ENCODE measurements at regions not wholly inside any gene's neighbourhood (a gene's known extent, or its start where the extent isn't known, plus 50 kb on each side); places are given as distances from the start of the nearest gene placed in this dataset.

GRCh38 chr1:80445033-80445432 lies 1355.7 kb upstream of the ADGRL2 start:
- DNase-seq (ENCODE audit: low spot score) = no peak

GRCh38 chr1:80444171-80444570 lies 1356.6 kb upstream of the ADGRL2 start:
- no peak for DNase-seq (ENCODE audit: low spot score)

GRCh38 chr1:80441664-80442063 lies 1359.1 kb upstream of the ADGRL2 start:
- DNase-seq (ENCODE audit: low spot score) = no peak

GRCh38 chr1:80436851-80437250 lies 1363.9 kb upstream of the ADGRL2 start:
- DNase-seq (ENCODE audit: low spot score) = no peak

- DNase-seq (ENCODE audit: low spot score) = no peak
These were observed 1372.9 kb upstream of the ADGRL2 start for GRCh38 chr1:80427881-80428280.

GRCh38 chr1:80424249-80424648 lies 1376.5 kb upstream of the ADGRL2 start:
- DNase-seq (ENCODE audit: low spot score) = no peak

- no peak for DNase-seq (ENCODE audit: low spot score)
These were observed 1382.6 kb upstream of the ADGRL2 start for GRCh38 chr1:80418134-80418533.

- DNase-seq (ENCODE audit: low spot score) = no peak
These were observed 1383.1 kb upstream of the ADGRL2 start for GRCh38 chr1:80417671-80418070.

- no peak for DNase-seq (ENCODE audit: low spot score)
These were observed 1386.8 kb upstream of the ADGRL2 start for GRCh38 chr1:80413969-80414368.

GRCh38 chr1:80410233-80410632 lies 1390.5 kb upstream of the ADGRL2 start:
- no peak for DNase-seq (ENCODE audit: low spot score)

GRCh38 chr1:80403471-80403893 lies 1397.0 kb upstream of the ADGRL4 start:
- DNase-seq (ENCODE audit: low spot score) = peak; percentile 14

- no peak for DNase-seq (ENCODE audit: low spot score)
These were observed 1396.1 kb upstream of the ADGRL4 start for GRCh38 chr1:80402625-80403024.

- no peak for DNase-seq (ENCODE audit: low spot score)
These were observed 1395.2 kb upstream of the ADGRL4 start for GRCh38 chr1:80401757-80402156.

- DNase-seq (ENCODE audit: low spot score) = no peak
These were observed 1386.0 kb upstream of the ADGRL4 start for GRCh38 chr1:80392529-80392928.

- no peak for DNase-seq (ENCODE audit: low spot score)
These were observed 1379.1 kb upstream of the ADGRL4 start for GRCh38 chr1:80385650-80386049.

- no peak for DNase-seq (ENCODE audit: low spot score)
These were observed 1378.4 kb upstream of the ADGRL4 start for GRCh38 chr1:80384959-80385358.

GRCh38 chr1:80384083-80384830 lies 1377.7 kb upstream of the ADGRL4 start:
- DNase-seq (ENCODE audit: low spot score) = no peak

GRCh38 chr1:80375662-80376061 lies 1369.1 kb upstream of the ADGRL4 start:
- DNase-seq (ENCODE audit: low spot score) = peak; percentile 20

- DNase-seq (ENCODE audit: low spot score) = no peak
These were observed 1368.6 kb upstream of the ADGRL4 start for GRCh38 chr1:80375109-80375508.

GRCh38 chr1:80369780-80370179 lies 1363.2 kb upstream of the ADGRL4 start:
- no peak for DNase-seq (ENCODE audit: low spot score)

- no peak for DNase-seq (ENCODE audit: low spot score)
These were observed 1360.5 kb upstream of the ADGRL4 start for GRCh38 chr1:80367058-80367457.

- no peak for DNase-seq (ENCODE audit: low spot score)
These were observed 1359.0 kb upstream of the ADGRL4 start for GRCh38 chr1:80365359-80366021.
